Fibroblast of lung (primary cell): ENCODE measurements at regions not wholly inside any gene's neighbourhood (a gene's known extent, or its start where the extent isn't known, plus 50 kb on each side); places are given as distances from the start of the nearest gene placed in this dataset.

Source experiments
- DNase-seq, 2 donors: peaks; one replicate each; pipeline versions ENCODE4 v3.0.0 to v3.0.0-alpha.2; 2010; ENCODE audit warnings: low read depth in 2 of 2
- H2AFZ ChIP-seq: 2 replicates; pipeline ENCODE4 v1.5.1; 2012; ENCODE audit warnings: low read length, control low read depth, inconsistent platforms
- H3K27ac ChIP-seq: 2 replicates; pipeline ENCODE4 v1.5.1; 2011; ENCODE audit warnings: low read length, control low read depth; ENCODE audit not compliant: insufficient read depth
- H3K27me3 ChIP-seq: 2 replicates; pipeline ENCODE4 v1.5.1; 2011; ENCODE audit warnings: mild to moderate bottlenecking, low read length; ENCODE audit not compliant: control insufficient read depth, insufficient read depth
- H3K36me3 ChIP-seq: 2 replicates; pipeline ENCODE4 v1.5.1; 2011; ENCODE audit warnings: low read length; ENCODE audit not compliant: control insufficient read depth, insufficient read depth
- H3K4me1 ChIP-seq: 2 replicates; pipeline ENCODE4 v1.5.1; 2011; ENCODE audit warnings: low read length; ENCODE audit not compliant: control insufficient read depth, insufficient read depth; ENCODE audit errors: extremely low read depth
- H3K4me2 ChIP-seq: 2 replicates; pipeline ENCODE4 v1.5.1; 2011; ENCODE audit warnings: low read length, control low read depth; ENCODE audit not compliant: insufficient read depth; ENCODE audit errors: extremely low read depth
- H3K4me3 ChIP-seq, 4 experiments: fragments of 200-600 bp in 1 of 4; sonication (generic) in 1 of 4; replicated peaks in 1 of 4; 2 replicates each; pipeline ENCODE4 v1.5.1; 2011 to 2016; ENCODE audit warnings: low read length in 4 of 4, low read depth in 3 of 4, mild to moderate bottlenecking in 3 of 4, control low read depth in 2 of 4, inconsistent platforms in 1 of 4, mixed read lengths in 1 of 4; ENCODE audit not compliant: insufficient read depth in 1 of 4; ENCODE audit errors: control extremely low read depth in 1 of 4
- H3K79me2 ChIP-seq: 2 replicates; pipeline ENCODE4 v1.5.1; 2012; ENCODE audit warnings: mild to moderate bottlenecking, low read length, inconsistent platforms; ENCODE audit not compliant: control insufficient read depth, insufficient read depth
- H3K9ac ChIP-seq: 2 replicates; pipeline ENCODE4 v1.5.1; 2011; ENCODE audit warnings: mild to moderate bottlenecking, low read length, control low read depth; ENCODE audit not compliant: insufficient read depth
- H3K9me3 ChIP-seq: 2 replicates; pipeline ENCODE4 v1.5.1; 2012; ENCODE audit warnings: low read depth, low read length; ENCODE audit not compliant: control insufficient read depth, insufficient read depth
- H4K20me1 ChIP-seq: 2 replicates; pipeline ENCODE4 v1.5.1; 2011; ENCODE audit warnings: low read length; ENCODE audit not compliant: control insufficient read depth, insufficient read depth; ENCODE audit errors: extremely low read depth
- CTCF ChIP-seq, 2 donors: IDR thresholded peaks in 1 of 2; conservative IDR thresholded peaks in 1 of 2; 1 replicate in 1 of 2; 2 replicates in 1 of 2; pipeline ENCODE4 v1.5.1; 2011 to 2012; ENCODE audit warnings: low read length in 2 of 2, control low read depth in 1 of 2, inconsistent platforms in 1 of 2, low read depth in 1 of 2, mild to moderate bottlenecking in 1 of 2
- EZH2 ChIP-seq: IDR thresholded peaks from 2 replicates; pipeline ENCODE4 v1.5.1; 2012; ENCODE audit warnings: low read length, control low read depth, mild to moderate bottlenecking; ENCODE audit errors: missing control alignments

GRCh38 chr1:114290776-114291175 is 137.1 kb upstream of the SYT6 start:
- Histone ChIP-seq H3K27ac (no peak overlapping the region), H3K27me3 (no peaks in the 10 kb centered on the region), H4K20me1 (no peaks in the 10 kb centered on the region), H3K36me3 (no peaks in the 10 kb centered on the region), H3K4me3 (no peak overlapping the region), H3K9me3 (no peaks in the 10 kb centered on the region), H3K4me2 (no peak overlapping the region), H3K79me2 (no peaks in the 10 kb centered on the region), H3K9ac (no peak overlapping the region), H2AFZ (no peak overlapping the region), H3K4me1 (no peaks in the 10 kb centered on the region)
- TF ChIP-seq EZH2 (no peak), CTCF (conservative IDR thresholded peaks at IDR 0.05 in 1 of 2, IDR thresholded peaks at IDR 0.05 in 1 of 2; ENCODE audit: low read depth in 1 of 2, low read length in 2 of 2) (no peak)
- no peak for DNase-seq

GRCh38 chr1:114290341-114290740 is 136.7 kb upstream of the SYT6 start:
- TF ChIP-seq EZH2: no peak
- no peak for TF ChIP-seq CTCF (conservative IDR thresholded peaks at IDR 0.05 in 1 of 2, IDR thresholded peaks at IDR 0.05 in 1 of 2; ENCODE audit: low read depth in 1 of 2, low read length in 2 of 2)
- Histone ChIP-seq H3K4me2 (no peak overlapping the region), H3K79me2 (no peaks in the 10 kb centered on the region), H3K4me1 (no peaks in the 10 kb centered on the region), H3K27me3 (no peaks in the 10 kb centered on the region), H3K9me3 (no peaks in the 10 kb centered on the region), H2AFZ (no peak overlapping the region), H3K36me3 (no peaks in the 10 kb centered on the region), H3K4me3 (no peak overlapping the region), H3K9ac (no peak overlapping the region), H4K20me1 (no peaks in the 10 kb centered on the region), H3K27ac (no peak overlapping the region)
- no peak for DNase-seq

GRCh38 chr1:114289824-114290223 is 136.2 kb upstream of the SYT6 start:
- no peaks in the 10 kb centered on the region for H3K4me1 ChIP-seq
- H3K79me2 ChIP-seq: no peaks in the 10 kb centered on the region
- no peaks in the 10 kb centered on the region for H3K9me3 ChIP-seq
- H3K4me2 ChIP-seq: no peak overlapping the region
- no peak overlapping the region for H3K27ac ChIP-seq
- no peak overlapping the region for H3K4me3 ChIP-seq
- no peaks in the 10 kb centered on the region for H3K36me3 ChIP-seq
- no peak overlapping the region for H3K9ac ChIP-seq
- no peak overlapping the region for H2AFZ ChIP-seq
- H3K27me3 ChIP-seq: no peaks in the 10 kb centered on the region
- H4K20me1 ChIP-seq: no peaks in the 10 kb centered on the region
- no peak for DNase-seq
- TF ChIP-seq EZH2 (no peak), CTCF (conservative IDR thresholded peaks at IDR 0.05 in 1 of 2, IDR thresholded peaks at IDR 0.05 in 1 of 2; ENCODE audit: low read depth in 1 of 2, low read length in 2 of 2) (no peak)
